HepG2 (cell line): ENCODE measurements at regions not wholly inside any gene's neighbourhood (a gene's known extent, or its start where the extent isn't known, plus 50 kb on each side); places are given as distances from the start of the nearest gene placed in this dataset.

Experiments used
- AHR ChIP-seq: IDR thresholded peaks from 2 replicates; pipeline ENCODE4 v1.6.1; 2018; ENCODE audit warnings: missing genetic modification reagents, missing compliant biosample characterization
- BCL6 ChIP-seq: IDR thresholded peaks from 2 replicates; pipeline ENCODE4 v1.6.1; 2016; ENCODE audit warnings: missing genetic modification reagents, missing compliant biosample characterization
- FOXP1 ChIP-seq, 2 experiments: fragments of 450-650 bp in 1 of 2; IDR thresholded peaks; 2 replicates each; pipeline ENCODE4 v1.6.1; 2017 to 2018; ENCODE audit warnings: antibody characterized with exemption in 1 of 2
- NCOR1 ChIP-seq: fragments of 200-600 bp; sonication (generic); IDR thresholded peaks from 2 replicates; pipeline ENCODE4 v1.7.0; 2017; ENCODE audit warnings: antibody characterized with exemption, low read length, borderline replicate concordance
- ONECUT2 ChIP-seq: sonication (generic); formaldehyde crosslinking; IDR thresholded peaks from 2 replicates; pipeline ENCODE4 v1.4.0; 2020; ENCODE audit warnings: missing genetic modification reagents
- RAD21 ChIP-seq: fragments of 450-650 bp; formaldehyde crosslinking; IDR thresholded peaks from 2 replicates; pipeline ENCODE4 v1.5.0; 2020; ENCODE audit warnings: mild to moderate bottlenecking
- SIN3B ChIP-seq: fragments of 150-350 bp; IDR thresholded peaks from 2 replicates; pipeline ENCODE4 v1.6.1; 2014; ENCODE audit warnings: low read length
- ZHX1 ChIP-seq: sonication (generic); formaldehyde crosslinking; IDR thresholded peaks from 2 replicates; pipeline ENCODE4 v1.8.1; 2022; ENCODE audit warnings: low read depth, mild to moderate bottlenecking, missing genetic modification reagents
- ZNF569 ChIP-seq: sonication (generic); formaldehyde crosslinking; IDR thresholded peaks from 2 replicates; pipeline ENCODE4 v1.5.0; 2020; ENCODE audit warnings: mild to moderate bottlenecking, missing genetic modification reagents, moderate library complexity, borderline replicate concordance
- ZNF766 ChIP-seq: sonication (generic); formaldehyde crosslinking; IDR thresholded peaks from 2 replicates; pipeline ENCODE4 v1.5.0; 2020; ENCODE audit warnings: missing genetic modification reagents, borderline replicate concordance
- ZNF883 ChIP-seq: sonication (generic); formaldehyde crosslinking; IDR thresholded peaks from 2 replicates; pipeline ENCODE4 v1.5.1; 2020; ENCODE audit warnings: mild to moderate bottlenecking, missing genetic modification reagents; ENCODE audit errors: not compliant biosample characterization
- TF ChIP-seq, protein P1 (sequence below): sonication (generic); formaldehyde crosslinking; IDR thresholded peaks from 2 replicates; pipeline ENCODE4 v1.4.0; 2020; ENCODE audit warnings: missing genetic modification reagents, borderline replicate concordance
- TF ChIP-seq, protein P2 (sequence below): sonication (generic); formaldehyde crosslinking; IDR thresholded peaks from 2 replicates; pipeline ENCODE4 v1.4.0; 2020; ENCODE audit warnings: missing genetic modification reagents
- TF ChIP-seq, protein P3 (sequence below): sonication (generic); formaldehyde crosslinking; IDR thresholded peaks from 2 replicates; pipeline ENCODE4 v1.5.0; 2020; ENCODE audit warnings: missing genetic modification reagents, mild to moderate bottlenecking, borderline replicate concordance
- TF ChIP-seq, protein P4 (sequence below): sonication (generic); formaldehyde crosslinking; IDR thresholded peaks from 2 replicates; pipeline ENCODE4 v1.5.0; 2020; ENCODE audit warnings: missing genetic modification reagents

DNA sequence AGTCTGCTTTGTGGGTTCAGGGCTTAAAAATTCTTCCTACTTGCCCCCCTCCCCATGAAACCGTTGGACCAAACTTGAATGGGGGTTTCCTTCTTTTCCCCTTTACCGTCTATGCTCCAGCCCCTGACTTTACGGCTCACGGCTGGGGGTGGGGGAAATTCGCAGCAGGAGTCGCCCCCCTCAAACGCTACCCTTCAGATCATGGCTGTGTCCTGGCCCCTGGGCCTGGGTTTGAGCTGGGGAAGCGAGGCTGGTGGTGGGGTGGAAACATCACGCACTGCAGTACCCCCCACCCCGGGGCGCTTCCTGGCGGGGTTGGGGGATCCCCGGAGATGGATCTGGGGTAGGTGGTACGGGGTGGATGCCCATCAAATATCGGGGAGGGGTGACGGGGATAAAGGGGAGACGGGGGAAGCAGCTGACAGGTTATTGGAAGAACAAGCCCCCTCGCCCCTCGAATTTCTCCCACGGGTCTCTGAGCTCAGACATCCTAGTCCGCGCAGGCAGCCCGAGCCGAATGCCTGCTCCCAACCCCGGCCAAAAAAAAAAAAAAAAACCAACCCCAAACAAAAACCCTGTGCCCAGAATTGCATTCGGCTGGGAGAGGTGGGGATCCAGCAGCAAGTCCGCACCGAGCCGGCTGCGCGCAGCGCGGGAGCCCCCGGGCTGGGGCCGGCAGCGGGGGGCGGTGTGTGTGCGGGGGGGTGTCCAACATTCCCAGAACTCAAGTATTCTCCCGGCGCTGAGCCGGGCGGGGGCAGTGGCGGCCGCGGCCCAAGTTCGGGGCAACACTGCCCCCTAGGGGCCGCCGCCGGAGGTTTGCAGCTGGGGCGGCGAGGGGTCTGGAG, 59.0 kb upstream of the ACOT11 start (continued):
- TF ChIP-seq, protein P1, sequence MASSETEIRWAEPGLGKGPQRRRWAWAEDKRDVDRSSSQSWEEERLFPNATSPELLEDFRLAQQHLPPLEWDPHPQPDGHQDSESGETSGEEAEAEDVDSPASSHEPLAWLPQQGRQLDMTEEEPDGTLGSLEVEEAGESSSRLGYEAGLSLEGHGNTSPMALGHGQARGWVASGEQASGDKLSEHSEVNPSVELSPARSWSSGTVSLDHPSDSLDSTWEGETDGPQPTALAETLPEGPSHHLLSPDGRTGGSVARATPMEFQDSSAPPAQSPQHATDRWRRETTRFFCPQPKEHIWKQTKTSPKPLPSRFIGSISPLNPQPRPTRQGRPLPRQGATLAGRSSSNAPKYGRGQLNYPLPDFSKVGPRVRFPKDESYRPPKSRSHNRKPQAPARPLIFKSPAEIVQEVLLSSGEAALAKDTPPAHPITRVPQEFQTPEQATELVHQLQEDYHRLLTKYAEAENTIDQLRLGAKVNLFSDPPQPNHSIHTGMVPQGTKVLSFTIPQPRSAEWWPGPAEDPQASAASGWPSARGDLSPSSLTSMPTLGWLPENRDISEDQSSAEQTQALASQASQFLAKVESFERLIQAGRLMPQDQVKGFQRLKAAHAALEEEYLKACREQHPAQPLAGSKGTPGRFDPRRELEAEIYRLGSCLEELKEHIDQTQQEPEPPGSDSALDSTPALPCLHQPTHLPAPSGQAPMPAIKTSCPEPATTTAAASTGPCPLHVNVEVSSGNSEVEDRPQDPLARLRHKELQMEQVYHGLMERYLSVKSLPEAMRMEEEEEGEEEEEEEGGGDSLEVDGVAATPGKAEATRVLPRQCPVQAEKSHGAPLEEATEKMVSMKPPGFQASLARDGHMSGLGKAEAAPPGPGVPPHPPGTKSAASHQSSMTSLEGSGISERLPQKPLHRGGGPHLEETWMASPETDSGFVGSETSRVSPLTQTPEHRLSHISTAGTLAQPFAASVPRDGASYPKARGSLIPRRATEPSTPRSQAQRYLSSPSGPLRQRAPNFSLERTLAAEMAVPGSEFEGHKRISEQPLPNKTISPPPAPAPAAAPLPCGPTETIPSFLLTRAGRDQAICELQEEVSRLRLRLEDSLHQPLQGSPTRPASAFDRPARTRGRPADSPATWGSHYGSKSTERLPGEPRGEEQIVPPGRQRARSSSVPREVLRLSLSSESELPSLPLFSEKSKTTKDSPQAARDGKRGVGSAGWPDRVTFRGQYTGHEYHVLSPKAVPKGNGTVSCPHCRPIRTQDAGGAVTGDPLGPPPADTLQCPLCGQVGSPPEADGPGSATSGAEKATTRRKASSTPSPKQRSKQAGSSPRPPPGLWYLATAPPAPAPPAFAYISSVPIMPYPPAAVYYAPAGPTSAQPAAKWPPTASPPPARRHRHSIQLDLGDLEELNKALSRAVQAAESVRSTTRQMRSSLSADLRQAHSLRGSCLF (CRISPR knock-in tag): no peak
- TF ChIP-seq ZNF883 (CRISPR knock-in tag) (no peak), ONECUT2 (CRISPR knock-in tag) (no peak), ZNF569 (CRISPR knock-in tag) (no peak), FOXP1 (IDR thresholded peaks at IDR 0.05) (no peak), FOXP1 (CRISPR knock-in tag; IDR thresholded peaks at IDR 0.05) (no peak), SIN3B (no peak), AHR (CRISPR knock-in tag) (no peak), RAD21 (CRISPR knock-in tag) (peak; percentile 98), ZHX1 (CRISPR knock-in tag) (no peak), ZNF766 (no peak), NCOR1 (no peak), BCL6 (CRISPR knock-in tag) (no peak)
- TF ChIP-seq, protein P2, sequence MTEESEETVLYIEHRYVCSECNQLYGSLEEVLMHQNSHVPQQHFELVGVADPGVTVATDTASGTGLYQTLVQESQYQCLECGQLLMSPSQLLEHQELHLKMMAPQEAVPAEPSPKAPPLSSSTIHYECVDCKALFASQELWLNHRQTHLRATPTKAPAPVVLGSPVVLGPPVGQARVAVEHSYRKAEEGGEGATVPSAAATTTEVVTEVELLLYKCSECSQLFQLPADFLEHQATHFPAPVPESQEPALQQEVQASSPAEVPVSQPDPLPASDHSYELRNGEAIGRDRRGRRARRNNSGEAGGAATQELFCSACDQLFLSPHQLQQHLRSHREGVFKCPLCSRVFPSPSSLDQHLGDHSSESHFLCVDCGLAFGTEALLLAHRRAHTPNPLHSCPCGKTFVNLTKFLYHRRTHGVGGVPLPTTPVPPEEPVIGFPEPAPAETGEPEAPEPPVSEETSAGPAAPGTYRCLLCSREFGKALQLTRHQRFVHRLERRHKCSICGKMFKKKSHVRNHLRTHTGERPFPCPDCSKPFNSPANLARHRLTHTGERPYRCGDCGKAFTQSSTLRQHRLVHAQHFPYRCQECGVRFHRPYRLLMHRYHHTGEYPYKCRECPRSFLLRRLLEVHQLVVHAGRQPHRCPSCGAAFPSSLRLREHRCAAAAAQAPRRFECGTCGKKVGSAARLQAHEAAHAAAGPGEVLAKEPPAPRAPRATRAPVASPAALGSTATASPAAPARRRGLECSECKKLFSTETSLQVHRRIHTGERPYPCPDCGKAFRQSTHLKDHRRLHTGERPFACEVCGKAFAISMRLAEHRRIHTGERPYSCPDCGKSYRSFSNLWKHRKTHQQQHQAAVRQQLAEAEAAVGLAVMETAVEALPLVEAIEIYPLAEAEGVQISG: 0 out of 2 replicates have a peak, but pooled peaks have one; percentile 24
- TF ChIP-seq, protein P3, sequence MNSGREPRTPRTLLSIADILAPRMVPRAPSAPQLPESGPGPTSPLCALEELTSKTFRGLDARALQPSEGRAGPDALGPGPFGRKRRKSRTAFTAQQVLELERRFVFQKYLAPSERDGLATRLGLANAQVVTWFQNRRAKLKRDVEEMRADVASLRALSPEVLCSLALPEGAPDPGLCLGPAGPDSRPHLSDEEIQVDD: no peak
- TF ChIP-seq, protein P4, sequence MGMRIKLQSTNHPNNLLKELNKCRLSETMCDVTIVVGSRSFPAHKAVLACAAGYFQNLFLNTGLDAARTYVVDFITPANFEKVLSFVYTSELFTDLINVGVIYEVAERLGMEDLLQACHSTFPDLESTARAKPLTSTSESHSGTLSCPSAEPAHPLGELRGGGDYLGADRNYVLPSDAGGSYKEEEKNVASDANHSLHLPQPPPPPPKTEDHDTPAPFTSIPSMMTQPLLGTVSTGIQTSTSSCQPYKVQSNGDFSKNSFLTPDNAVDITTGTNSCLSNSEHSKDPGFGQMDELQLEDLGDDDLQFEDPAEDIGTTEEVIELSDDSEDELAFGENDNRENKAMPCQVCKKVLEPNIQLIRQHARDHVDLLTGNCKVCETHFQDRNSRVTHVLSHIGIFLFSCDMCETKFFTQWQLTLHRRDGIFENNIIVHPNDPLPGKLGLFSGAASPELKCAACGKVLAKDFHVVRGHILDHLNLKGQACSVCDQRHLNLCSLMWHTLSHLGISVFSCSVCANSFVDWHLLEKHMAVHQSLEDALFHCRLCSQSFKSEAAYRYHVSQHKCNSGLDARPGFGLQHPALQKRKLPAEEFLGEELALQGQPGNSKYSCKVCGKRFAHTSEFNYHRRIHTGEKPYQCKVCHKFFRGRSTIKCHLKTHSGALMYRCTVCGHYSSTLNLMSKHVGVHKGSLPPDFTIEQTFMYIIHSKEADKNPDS (CRISPR knock-in tag): 0 out of 2 replicates have a peak, but pooled peaks have one; percentile 22
